HG03354 (cell line): ENCODE measurements at regions not wholly inside any gene's neighbourhood (a gene's known extent, or its start where the extent isn't known, plus 50 kb on each side); places are given as distances from the start of the nearest gene placed in this dataset.

Experiments
- ATAC-seq: cut with Tn5 transposase; IDR thresholded peaks from one replicate; pipeline ENCODE4 v1.9.1; 2021; ENCODE audit warnings: mild to moderate bottlenecking; ENCODE audit not compliant: unreplicated experiment, poor library complexity, severe bottlenecking

- peak; percentile 56 for ATAC-seq
Measured at GRCh38 chr12:107317751-107318555, 224.6 kb upstream of the CRY1 start.

- ATAC-seq, result no peak
Measured at GRCh38 chr12:107318556-107318805, 225.1 kb upstream of the CRY1 start.

GRCh38 chr12:107318806-107319532 lies 225.6 kb upstream of the CRY1 start:
- ATAC-seq, result no peak

GRCh38 chr12:107319533-107320032 lies 226.2 kb upstream of the CRY1 start:
- no peak for ATAC-seq

GRCh38 chr12:107320033-107320928 lies 226.9 kb upstream of the CRY1 start:
- no peak for ATAC-seq

- no peak for ATAC-seq
Measured at GRCh38 chr12:107320929-107321631, 227.7 kb upstream of the CRY1 start.

GRCh38 chr12:107322063-107322462 lies 228.7 kb upstream of the CRY1 start:
- ATAC-seq, result no peak

GRCh38 chr12:107325075-107325608 lies 231.8 kb upstream of the CRY1 start:
- no peak for ATAC-seq

GRCh38 chr12:107326237-107326636 lies 232.9 kb upstream of the CRY1 start:
- ATAC-seq, result no peak

- ATAC-seq, result no peak
Measured at GRCh38 chr12:107327651-107328182, 234.4 kb upstream of the CRY1 start.

GRCh38 chr12:107328442-107329133 lies 235.2 kb upstream of the CRY1 start:
- ATAC-seq, result peak; percentile 59

- no peak for ATAC-seq
Measured at GRCh38 chr12:107329569-107330324, 236.4 kb upstream of the CRY1 start.

- ATAC-seq, result no peak
Measured at GRCh38 chr12:107330831-107331431, 237.6 kb upstream of the CRY1 start.

- no peak for ATAC-seq
Measured at GRCh38 chr12:107331471-107331870, 238.1 kb upstream of the CRY1 start.

- no peak for ATAC-seq
Measured at GRCh38 chr12:107331912-107332311, 238.6 kb upstream of the CRY1 start.

GRCh38 chr12:107332743-107333142 lies 239.4 kb upstream of the CRY1 start:
- ATAC-seq, result no peak

- no peak for ATAC-seq
Measured at GRCh38 chr12:107335802-107336570, 242.6 kb upstream of the CRY1 start.
